Gastroesophageal sphincter (tissue), 3 donors: ENCODE measurements at regions not wholly inside any gene's neighbourhood (a gene's known extent, or its start where the extent isn't known, plus 50 kb on each side); places are given as distances from the start of the nearest gene placed in this dataset.

Experiments used
- CTCF ChIP-seq, 4 experiments: fragments of 200-600 bp in 2 of 4; fragments of 450-650 bp in 2 of 4; sonication (generic) in 1 of 4; IDR thresholded peaks; one replicate each; pipeline ENCODE4 v1.5.1; 2017 to 2019; ENCODE audit warnings: antibody characterized with exemption in 4 of 4, mild to moderate bottlenecking in 2 of 4, moderate library complexity in 2 of 4
- EP300 ChIP-seq: sonication (generic); formaldehyde crosslinking; IDR thresholded peaks from one replicate; pipeline ENCODE4 v1.6.1; 2017; ENCODE audit warnings: antibody characterized with exemption, mild to moderate bottlenecking

- TF ChIP-seq CTCF (IDR thresholded peaks at IDR 0.05) (no peak), EP300 (no peak)
Observed at GRCh38 chr1:61561666-61562065, 163.3 kb downstream of the TM2D1 start.
